Adipose tissue (tissue), 3 donors: ENCODE measurements at regions not wholly inside any gene's neighbourhood (a gene's known extent, or its start where the extent isn't known, plus 50 kb on each side); places are given as distances from the start of the nearest gene placed in this dataset.

Experiments
- H3K27ac ChIP-seq: one replicate; pipeline ENCODE4 v1.5.1; 2013; ENCODE audit warnings: low read depth, low read length
- whole genome bisulfite sequencing, 3 donors: extraction: QIAGEN DNeasy Blood & Tissue Kit; methylation state at CpG; one replicate each; pipeline ENCODE4 v1.1.7; 2013; 5-methylcytosine and 5-hydroxymethylcytosine counted together
- donor health status: healthy with polysubstance abuse.
- donor health status: Bipolar disorder and iron deficiency.
- donor health status: healthy.

DNA sequence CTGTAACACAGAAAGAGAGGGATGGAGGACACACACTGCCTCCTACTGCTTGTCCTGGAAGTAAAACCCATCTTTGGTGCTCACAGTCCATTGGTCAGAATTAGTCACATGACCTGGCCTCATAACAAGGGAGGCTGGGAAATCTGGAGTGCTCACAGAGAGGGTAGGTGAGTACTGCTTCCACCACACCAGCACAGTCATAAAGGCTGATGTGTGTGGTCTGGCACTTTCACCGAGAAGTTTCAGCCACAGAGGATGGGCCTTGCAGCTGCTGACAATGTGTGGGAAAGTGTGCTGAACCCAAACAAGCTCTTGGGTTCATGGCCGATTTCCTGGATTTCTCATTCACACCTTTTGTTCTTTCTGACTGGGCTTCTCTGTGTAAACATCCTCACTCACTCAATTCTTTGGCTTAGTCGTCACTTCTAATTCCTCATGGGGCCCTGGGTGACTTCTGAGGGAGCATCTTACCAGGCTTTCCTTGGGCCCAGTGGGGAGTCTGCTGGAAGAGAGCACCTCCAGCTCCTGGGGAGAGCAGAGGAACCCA is 100.7 kb downstream of the ASB7 start:
- H3K27ac ChIP-seq, result no peak overlapping the region
- WGBS, 3 donors, result 54 to 65% (median 55%) methylated on average over 3 of the region's 3 CpGs

DNA sequence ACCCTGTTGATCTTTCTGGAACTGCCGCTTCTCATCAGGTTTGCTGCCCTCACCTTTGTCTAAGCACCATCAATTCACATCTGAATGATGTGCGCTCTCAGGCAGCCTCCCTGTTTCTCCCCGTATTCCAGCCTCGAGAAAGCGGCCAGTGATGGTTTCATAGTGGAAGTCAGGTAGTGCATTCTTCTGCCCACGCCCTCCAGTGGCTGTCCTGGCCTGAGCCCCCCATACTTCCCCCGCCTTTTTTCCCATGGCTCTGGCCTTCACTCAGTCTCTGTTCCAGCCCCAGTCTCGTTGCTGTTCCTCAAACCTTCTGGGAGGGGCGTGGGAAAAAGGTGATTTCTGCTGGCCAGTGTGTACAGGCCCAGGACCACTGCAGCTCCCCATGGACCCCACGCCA is 101.3 kb downstream of the ASB7 start:
- WGBS, 3 donors, result 90 to 93% (median 93%) methylated on average over 10 of the region's 10 CpGs
- H3K27ac ChIP-seq, result no peak overlapping the region

DNA sequence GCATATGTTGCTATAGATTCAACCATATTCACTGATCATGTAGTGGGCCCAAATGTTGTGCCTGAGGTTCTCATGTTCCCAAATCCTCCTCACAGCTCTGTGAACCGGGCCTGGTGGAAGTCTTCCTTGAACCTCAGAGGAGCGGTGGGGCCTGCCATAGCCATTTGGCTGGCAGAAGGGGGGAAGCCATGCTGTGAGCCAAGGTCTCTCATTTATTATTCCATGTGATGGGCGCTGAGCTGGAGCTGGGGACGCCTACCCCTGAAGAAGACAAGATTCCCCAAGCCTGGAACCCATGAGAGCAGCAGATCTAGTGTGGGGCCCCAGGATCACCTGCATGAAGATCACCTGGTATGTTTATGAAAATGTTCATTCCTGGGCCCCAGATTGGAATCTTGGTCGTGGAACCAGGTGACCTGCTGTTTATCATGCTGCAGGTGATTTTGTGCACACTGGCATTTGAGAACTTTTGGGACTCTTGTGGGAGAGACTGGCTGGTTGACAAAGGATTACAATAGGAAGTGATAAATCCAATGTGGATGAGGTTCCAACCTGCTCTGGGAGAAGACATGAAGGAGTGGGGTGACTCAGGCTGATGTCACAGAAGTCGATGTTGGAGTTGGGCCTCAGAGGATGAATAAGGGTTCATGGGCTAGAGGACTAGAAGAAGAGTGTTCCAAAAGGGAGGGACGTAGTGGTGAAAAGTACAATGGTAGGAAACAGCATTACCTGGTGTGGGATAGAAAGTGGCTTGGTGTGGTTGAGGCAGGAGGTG is 102.1 kb downstream of the ASB7 start:
- H3K27ac ChIP-seq, result no peak overlapping the region
- 79 to 88% (median 81%) methylated on average over 7 of the region's 7 CpGs for WGBS, 3 donors

DNA sequence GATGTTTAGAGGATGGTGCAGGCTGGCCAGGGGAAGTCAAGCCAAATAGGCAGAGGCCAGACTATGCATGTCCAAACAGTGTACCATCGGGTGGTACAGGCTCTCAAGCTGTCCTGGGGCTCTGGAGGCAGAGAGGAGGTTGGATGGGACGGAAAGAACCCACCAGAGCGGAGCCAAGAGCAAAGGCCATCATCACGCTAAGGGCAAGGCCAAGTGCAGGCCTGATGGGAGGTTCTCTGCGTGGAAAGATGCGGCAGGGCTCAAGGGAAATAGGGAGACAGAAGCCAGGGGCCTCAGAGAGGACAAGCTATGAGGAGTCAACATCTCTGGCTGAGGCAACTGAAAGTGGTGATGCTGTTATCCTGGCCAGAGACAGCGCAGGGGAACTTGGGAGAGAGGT is 102.7 kb downstream of the ASB7 start:
- 84 to 88% (median 87%) methylated on average over 7 of the region's 7 CpGs for WGBS, 3 donors

DNA sequence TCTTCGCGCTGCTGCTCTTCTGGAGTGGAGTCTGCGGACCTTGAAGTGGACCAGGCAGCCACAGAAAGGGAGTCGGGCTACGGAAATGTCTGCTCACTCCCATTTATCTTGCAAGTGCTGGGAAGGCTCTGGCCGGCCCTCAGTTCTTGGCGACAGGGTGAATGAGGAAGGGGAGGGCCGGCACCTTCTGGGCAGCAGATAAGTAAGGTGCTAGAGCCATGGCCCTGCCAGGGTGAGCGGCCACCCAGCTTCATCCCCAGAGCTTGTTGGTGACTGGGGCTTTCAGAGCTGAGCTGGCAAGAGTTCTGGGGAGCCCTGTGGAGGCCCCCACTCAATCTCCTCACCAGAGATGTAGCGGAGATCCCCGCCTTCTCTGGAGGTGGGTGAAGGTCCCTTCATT is 103.5 kb downstream of the ASB7 start:
- no peak overlapping the region for H3K27ac ChIP-seq
- WGBS, 3 donors, result 93 to 96% (median 93%) methylated on average over 11 of the region's 11 CpGs

More for the DNA sequence above, 102.7 kb downstream of the ASB7 start:
- no peak overlapping the region for H3K27ac ChIP-seq

DNA sequence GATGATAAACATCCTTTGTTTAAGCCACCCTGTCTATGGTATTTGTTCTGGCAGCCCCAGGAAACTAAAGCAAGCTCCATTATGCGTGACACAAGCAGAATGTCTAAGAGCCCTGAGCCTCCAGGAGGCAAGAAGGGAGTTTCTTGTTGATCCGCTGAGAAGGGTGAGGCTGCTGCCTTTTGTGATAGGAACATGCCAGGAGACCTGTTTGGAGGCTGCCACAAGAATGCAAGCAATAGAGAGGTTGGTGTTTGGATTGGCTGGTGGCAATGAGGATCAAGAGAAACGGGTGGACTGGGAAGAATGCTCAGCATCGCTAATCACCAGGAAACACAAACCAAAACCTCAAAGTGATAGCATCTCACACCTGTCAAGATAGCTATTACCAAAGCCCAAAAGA is 104.8 kb downstream of the ASB7 start:
- WGBS, 3 donors, result 58 to 76% (median 67%) methylated on average over 4 of the region's 4 CpGs
- H3K27ac ChIP-seq, result no peak overlapping the region

DNA sequence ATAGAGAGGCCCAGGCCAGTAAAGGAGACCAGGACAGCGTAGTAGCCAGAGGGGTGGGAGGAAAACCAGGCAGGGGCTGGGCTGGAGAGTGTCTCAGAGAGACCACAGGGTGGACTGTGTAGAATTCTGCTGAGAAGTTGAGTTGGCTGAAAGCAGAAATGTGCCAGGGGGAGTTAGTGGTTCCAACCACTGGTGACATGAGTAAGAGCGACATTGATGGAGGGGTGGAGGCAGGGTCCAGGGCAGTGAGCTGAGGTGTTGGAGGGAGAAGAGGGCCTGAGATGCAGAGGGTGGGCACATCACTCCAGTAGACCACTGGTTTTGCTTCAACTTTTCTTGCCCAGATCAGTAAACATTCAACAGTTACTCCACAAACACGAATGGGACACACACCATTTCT is 106.5 kb downstream of the ASB7 start:
- no peak overlapping the region for H3K27ac ChIP-seq
- 84 to 88% (median 87%) methylated on average over 3 of the region's 3 CpGs for WGBS, 3 donors

DNA sequence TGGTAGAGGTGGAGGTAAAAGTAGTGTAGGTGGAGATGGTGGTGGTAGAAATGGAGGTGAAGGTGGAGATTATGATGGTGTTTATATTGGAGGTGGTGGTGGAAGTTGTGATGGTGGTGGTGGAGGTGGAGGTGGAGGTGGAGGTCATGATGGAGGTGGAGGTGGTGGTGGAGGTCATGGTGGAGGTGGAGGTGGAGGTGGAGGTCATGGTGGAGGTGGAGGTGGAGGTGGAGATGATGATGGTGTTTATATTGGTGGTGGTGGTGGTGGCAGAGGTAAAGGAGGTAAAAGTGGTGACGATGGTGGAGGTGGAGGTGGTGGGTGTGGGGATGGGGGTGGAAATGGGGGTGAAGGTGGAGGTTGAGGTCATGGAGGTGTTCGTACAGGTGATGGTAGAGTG is 107.8 kb downstream of the ASB7 start:
- 45 to 53% (median 50%) methylated on average over 2 of the region's 2 CpGs for WGBS, 3 donors
- no peak overlapping the region for H3K27ac ChIP-seq

DNA sequence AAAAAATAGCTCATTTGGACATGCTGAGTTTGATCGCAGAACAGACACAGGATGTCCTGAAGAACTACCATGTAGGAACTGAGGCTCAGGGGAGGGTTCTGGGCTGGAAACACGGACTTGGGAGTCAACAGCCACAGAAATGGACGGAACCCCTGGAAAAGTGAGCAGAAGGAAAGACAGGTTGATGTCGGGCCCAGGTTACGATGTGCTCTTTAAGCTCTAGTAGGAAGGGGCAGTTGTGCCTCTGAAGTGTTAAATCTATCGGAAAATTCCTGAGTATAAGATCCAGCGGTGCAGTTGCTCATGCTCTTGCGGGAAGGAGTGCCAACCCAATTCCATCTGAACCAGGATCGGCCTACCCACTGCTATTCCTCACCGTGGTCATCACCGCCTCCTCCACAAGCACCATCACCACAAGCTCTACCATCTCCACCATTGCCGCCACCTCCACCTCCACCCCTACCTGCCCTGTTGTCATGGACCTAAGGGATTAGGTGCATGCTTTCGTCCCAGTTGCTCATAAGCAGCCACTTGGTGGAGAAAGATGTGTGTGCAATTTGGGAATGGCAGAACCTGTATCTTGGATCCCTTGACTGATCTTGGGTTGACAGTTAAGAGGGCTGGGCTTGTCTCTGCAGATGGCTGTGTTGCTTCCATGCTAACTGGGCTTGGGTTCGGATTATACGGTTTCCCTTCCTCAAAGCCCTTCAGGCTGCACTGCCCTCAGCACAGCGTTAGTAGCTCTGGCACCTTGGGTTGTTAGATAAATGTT is 108.5 kb downstream of the ASB7 start:
- no peak overlapping the region for H3K27ac ChIP-seq
- WGBS, 3 donors, result 91 to 96% (median 93%) methylated on average over 16 of the region's 16 CpGs

DNA sequence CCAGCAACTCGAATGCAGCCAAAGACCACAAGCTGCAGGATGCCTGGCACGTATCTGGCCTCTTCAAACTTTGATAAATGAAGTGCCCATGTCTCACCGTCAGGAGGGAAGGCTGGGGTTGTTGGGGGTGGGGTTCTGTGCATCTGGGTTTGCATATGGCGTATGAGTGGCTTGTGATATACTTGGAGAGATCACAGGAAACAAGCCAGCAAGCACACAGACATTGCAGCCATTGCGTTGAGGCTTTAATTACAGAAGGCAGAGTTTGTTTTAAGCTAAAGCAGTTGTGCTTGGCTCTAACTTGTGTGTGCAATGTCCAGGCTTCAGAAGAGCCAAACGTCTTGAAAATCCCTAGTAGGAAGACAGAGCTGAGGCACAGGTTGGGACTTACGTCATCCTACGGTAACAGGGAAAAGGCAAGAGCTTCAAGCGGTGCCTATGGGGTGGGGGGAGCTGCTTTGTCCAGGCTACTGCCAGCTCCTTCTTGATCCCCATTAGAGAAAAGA is 109.2 kb downstream of the ASB7 start:
- H3K27ac ChIP-seq, result peak overlapping the region; percentile 20
- 55 to 66% (median 65%) methylated on average over 9 of the region's 9 CpGs for WGBS, 3 donors

DNA sequence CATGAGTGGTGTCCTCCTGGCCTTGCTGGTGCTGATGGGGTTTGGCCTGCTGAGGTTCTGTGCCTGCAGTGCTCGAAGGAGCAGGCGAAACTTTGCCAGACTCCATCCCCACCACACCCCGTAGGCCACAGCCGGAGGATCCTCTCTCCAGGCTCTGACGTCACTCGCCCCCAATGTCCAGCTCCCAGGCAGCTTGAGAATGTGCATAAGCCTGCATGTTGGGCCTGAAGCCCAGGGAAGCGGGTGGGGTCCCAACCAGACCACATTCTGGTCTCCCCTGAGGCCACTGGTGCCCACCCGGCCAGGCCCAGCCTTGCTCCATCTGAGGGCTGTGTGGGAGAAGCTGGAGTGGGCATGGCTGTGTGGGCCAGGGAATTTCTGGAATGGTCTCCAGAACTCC is 109.8 kb downstream of the ASB7 start:
- H3K27ac ChIP-seq, result no peak overlapping the region
- WGBS, 3 donors, result 57 to 77% (median 60%) methylated on average over 8 of the region's 8 CpGs

DNA sequence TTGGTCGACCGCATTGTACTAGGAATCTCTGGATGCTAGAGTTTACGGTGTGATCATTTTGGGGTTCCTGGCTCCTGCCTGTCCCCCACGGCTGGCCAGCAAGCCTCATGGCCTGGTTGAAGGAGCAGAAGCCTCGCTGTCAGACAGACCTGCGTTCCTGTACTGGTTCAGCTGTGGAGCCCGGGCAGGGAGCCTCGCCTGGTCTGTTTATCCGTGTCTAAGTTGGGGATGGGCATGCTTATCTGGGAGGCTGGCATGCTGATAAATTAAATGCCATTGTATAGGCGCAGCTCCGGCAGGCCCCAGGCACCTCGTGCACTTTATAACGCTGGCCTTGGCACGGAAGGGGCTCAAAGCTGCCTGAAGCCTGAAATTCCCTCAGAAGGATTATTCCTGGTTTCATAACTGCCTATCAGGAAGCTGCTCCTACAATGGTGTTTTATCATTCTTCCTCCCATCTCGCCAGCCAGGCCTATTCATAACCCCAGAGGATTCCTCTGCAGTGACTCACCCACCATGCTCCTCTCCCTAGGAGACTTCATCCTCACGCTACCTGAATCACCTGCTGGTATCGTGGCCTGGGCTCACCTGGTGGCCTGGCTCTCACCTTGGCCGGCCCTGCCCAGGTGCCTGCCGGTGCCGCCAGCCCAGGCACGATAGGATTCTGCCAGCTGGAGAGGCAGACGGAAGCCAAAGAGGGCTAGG is 110.9 kb downstream of the ASB7 start:
- 72 to 84% (median 83%) methylated on average over 22 of the region's 22 CpGs for WGBS, 3 donors
- no peak overlapping the region for H3K27ac ChIP-seq

DNA sequence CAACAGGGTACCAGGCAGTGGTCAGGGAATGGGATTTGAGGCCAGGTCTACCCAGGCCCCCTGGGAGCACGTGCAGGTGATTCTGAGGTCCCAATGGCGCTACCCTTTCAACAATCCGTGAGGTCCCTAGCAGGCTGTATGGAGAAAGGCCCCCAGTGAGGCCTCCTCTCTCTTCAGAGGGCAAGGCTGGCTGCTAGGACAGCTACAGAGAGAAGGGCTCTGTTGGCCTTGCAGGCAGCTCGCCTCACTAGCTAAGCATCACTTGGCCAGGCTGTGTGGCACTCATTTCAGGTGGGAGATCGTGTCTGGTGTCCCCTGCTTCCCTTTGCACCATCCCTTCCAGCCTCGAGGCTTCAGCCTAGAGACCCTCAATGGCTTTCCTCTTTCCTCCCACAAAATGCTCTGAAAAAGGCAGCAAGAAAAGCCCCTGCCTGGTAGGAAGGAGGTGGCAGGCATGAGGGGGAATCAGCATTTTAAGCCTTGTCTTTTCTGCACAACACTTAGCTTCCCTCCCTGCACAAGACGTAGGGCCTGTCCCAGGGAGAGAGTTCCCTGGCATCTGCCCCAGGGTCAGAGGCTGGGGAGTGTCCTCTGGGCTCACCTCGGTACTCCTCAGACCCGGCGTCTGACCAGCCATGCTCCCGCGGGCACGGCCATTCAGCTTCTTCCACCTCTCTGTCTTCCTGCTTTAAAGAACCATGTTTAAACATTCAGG is 111.8 kb downstream of the ASB7 start:
- H3K27ac ChIP-seq, result no peak overlapping the region
- WGBS, 3 donors, result 85% methylated on average over 13 of the region's 13 CpGs

DNA sequence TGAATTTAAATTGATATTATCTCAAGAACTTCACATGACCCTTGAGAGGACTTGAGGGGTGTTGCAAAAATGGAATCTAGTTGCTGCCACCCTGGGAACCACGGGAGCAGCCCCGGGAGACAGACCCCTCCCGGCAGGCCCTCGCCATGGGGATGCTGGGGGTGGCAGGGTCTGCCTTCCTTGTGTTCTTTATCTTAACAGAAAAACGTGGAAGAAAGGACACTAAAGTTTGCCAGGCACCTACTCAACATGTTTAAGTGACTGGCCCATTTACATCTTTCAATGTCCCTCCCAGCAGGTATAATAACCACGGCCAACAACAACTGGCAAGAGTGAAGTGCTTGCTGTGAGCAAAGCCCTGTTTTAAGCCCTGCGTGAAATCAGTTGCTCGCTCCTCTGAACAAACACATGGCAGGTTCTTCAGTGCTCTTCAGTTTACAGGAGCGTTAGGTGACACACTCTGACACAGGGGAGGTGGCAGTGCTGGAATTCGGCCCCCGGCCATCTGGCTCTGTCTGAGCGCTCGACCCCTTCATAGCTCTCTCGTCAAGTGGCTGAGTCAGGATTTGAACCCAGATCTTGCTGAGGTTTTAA is 112.5 kb downstream of the ASB7 start:
- WGBS, 3 donors, result 80 to 89% (median 88%) methylated on average over 14 of the region's 14 CpGs
- no peak overlapping the region for H3K27ac ChIP-seq

DNA sequence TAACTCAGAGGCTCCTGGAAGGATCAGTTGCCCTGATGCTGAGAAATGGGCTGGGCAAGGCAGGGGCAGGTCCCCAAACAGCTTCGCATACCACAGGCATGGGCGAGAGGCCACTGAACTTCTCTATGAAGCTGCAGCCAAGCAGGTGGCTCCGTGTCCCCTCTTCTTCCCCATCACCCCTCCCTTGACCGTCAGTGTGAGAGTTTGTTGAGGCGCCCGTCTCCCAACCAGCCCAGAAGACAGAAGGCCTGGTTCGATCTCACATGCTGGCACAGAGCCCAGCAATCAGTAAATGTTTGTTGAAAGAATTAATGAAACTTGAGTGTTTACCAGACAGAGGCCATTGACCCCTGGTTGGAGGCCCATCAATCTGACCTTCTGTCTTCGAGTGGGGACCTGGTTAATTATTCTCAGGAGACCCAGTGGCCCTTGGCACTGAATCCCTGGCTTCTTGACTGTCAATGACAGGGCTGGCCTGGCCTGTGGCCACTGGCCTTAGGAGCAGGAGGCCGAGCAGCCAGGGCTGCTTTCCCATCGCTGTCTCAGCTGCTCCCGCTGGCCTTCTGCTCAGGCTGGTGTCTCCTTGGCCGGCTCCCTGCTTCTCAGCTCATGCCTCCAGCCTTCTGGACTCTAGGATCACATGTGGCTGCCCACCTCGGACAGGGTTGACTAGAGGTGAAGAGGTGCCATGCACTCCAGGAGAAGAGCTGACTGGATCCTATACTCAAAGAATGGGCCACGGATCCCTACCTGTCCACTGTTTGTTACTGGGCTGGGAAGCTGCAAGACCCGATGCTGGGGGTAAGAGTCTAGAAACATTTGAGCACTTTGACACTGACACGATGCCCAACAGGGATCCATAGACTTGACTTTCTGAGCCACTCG is 113.4 kb downstream of the ASB7 start:
- 42 to 83% (median 70%) methylated on average over 17 of the region's 17 CpGs for WGBS, 3 donors
- peak overlapping the region; percentile 52 for H3K27ac ChIP-seq

DNA sequence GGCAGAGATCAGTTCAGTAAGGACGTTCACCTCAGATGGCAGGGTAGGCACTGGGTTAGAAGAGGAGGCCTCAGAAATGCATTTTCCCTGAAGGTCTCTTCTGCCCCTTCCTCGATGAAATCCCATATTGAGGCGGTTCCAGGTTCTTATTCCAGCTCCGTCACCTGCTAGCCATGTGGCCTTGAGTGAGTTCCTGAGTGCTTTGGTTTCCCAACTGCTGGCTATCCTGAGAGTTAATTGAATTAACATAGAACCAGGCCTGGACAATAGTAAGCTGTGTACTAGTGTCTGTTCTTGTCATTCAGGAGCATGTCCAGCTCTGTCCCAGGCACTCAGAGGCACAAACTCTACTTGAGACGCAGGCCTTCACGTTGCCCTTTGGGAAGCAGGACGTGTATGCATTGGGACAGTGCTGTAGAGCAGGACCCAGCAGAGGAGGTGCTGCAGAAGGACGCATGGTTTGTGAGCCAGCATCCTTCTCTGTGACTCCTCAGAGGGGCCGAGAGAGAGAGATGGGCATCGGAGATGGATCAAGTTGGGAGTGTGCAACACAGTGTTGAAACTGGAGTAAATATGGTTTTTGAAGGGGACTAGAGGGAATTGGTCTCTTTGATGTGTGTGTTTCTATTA is 114.2 kb downstream of the ASB7 start:
- 86 to 94% (median 91%) methylated on average over 10 of the region's 10 CpGs for WGBS, 3 donors
- H3K27ac ChIP-seq, result no peak overlapping the region

DNA sequence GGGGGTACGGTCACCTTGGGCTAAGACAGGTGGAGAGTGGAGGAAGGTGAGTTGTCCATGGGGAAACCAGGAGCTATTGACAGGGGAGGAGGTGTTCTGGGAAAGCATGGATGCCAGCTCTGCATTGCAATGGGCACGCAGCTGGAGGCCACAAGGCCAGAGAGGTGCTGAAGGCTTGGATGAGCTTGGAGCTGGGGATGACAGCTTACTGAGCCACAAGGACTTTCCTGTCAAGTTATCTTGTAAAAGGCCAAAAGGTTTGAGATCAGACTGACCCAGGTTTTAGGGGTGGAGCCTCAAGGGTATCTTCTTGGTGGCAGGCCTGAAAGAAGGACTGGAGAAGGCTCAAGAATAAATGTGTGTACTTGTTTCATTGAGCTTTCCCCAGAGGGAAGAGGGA is 115.2 kb downstream of the ASB7 start:
- 96 to 100% (median 96%) methylated on average over 2 of the region's 2 CpGs for WGBS, 3 donors

More for the DNA sequence above, 115.2 kb downstream of the ASB7 start:
- H3K27ac ChIP-seq, result no peak overlapping the region
